ENCODE measurements at regions not wholly inside any gene's neighbourhood (a gene's known extent, or its start where the extent isn't known, plus 50 kb on each side); places are given as distances from the start of the nearest gene placed in this dataset.
"Not testable (repeated sequence)": the region's sequence is repeated elsewhere in the genome, so short reads cannot be mapped to it uniquely, and the experiment has no call there.

DNA sequence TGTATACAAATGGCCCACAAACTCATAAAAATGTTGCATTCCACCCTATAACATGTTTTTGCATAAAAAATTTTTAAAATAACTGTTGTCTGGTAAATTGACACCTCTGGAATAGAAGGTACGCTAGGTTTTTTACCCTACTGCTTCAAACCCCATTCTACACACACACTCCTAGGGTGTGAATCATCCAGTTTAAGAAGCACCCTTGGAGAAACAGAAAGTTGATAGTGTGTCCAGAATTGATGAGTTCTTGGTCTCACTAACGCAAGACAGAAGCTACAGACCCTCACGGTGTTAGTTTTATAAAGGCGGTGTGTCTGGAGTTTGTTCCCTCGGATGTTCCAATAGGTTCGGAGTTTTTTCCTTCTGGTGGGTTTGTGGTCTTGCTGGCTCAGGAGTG, 158.5 kb downstream of the KLRB1 start:
- no peak for FAIRE-seq

DNA sequence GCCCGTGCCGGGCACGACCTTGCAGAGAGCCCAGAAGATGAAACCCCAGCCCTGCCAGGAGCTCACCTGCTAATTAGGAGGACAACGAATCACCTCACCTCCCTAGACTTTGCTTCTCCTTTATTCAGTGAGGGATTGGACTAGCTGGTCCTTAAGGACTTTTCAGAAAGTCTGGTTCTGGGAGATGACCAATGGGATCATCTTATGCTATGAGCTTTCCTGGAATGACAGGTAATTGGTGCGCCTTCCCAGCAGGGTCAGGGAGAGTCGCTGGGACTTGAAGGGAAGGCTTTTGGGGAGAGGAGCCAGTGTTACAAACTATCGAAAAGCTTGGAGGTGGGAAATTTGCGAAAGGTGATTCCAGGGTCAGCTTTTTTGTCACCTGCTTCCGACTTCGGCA, 159.1 kb downstream of the KLRB1 start:
- FAIRE-seq: not testable (repeated sequence)

DNA sequence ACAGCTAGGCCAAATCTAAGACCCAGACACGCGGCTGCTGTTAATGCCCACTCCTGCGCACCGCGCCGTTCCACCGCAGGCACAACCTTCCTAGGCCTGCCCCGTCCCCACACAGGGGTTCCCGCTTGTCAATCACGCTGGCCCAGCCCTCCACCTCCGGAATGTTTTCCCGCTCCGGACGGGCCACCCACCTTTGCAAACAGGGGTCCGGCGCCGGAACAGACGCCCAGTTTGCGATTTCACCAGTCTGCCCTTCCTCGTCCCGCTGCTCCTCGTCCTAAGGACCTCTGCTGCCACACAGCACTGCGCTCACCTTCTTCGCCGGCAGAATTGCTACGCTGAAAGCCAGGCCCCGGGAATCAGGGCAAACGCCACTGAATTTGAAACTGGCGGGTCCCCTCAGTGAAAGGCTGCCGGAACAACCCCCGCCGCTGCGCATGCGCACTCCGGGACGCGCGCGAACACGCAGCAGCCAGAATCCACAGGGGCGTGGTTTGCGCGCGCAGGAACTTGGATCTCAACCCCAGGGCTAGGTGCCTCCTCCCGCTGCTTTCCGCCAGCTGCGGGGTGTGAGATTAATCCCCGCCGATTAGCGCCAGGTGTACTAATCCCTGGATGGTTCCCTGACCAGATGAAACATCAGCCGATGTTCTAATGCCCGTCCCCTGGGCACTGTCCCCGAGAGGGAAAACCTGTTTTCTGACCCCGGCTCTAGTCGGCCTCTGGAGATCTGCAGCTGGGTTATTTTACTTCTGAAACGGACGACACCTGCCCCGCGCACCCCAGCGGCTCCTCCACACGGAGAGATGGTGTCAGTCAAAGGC, 159.7 kb downstream of the KLRB1 start:
- not testable (repeated sequence) for FAIRE-seq

- not testable (repeated sequence) for FAIRE-seq
These were observed 160.6 kb downstream of the KLRB1 start for GRCh38 chr12:9446883-9447761.

DNA sequence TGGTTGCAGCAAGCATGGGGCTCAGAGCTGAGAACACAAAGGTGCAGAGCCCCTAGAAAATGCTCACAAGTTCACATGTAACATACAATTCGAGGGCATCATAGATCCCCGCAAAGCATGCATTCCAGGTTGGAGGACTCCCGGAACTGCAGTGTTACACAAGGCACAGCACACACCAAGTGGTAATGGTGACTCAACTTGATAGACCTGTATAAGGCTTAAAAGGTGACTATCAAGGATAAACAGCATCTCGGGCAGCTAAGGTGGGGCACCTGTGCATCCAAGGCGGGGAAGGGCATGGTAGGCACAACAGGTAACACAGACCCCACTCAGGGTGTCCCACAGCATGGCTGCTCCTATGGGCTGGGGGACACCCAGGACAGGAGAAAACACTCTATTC, 167.3 kb downstream of the KLRB1 start:
- FAIRE-seq: not testable (repeated sequence)

GRCh38 chr12:9435682-9436081, 172.0 kb downstream of the KLRB1 start:
- not testable (repeated sequence) for FAIRE-seq

DNA sequence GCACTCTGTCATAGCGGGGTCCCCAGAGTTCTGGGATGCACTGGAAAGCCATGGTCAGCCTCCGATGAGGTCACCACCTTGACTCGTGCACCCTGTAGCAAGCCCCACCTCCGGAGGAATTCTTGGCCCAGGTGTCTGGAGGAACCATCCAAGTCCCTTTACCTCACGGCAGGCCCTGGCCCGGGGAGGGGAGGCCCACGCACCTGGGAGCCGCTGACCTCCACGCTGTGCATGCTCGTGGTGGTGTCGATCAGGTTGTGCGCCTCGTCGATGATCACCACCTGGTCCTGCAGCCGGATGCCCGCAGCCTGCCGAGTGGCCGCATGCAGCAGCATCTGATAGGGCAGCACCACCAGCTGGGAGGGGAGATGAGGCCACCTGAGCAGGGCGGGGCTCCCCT, 177.3 kb downstream of the KLRB1 start:
- not testable (repeated sequence) for FAIRE-seq

GRCh38 chr12:9428856-9429255, 178.9 kb downstream of the KLRB1 start:
- not testable (repeated sequence) for FAIRE-seq

GRCh38 chr12:9425429-9425828, 182.3 kb downstream of the KLRB1 start:
- FAIRE-seq: not testable (repeated sequence)

GRCh38 chr12:9424175-9424740, 183.5 kb downstream of the KLRB1 start:
- FAIRE-seq: not testable (repeated sequence)

DNA sequence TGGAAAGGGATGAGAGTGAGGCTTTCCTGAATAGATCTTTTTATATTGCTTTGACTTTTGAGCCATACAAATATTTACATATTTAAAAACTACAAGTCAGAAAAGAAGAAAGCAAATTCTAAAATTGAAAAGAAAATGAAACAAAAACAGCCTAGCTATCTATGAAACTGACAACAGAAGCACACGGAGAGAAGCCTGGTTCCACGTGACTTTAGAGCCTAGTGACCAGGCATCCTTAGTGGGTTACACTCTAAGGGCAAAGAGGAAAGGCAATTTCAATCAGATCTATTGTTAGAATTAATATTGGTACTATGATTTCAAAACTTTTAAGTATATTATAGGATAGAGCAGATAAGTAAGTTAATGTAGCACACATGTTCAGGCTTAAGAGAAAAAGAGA, 185.0 kb downstream of the KLRB1 start:
- FAIRE-seq: not testable (repeated sequence)

- not testable (repeated sequence) for FAIRE-seq
These were observed 186.1 kb downstream of the KLRB1 start for GRCh38 chr12:9421520-9422086.

GRCh38 chr12:9420817-9421519, 186.7 kb downstream of the KLRB1 start:
- FAIRE-seq: not testable (repeated sequence)

DNA sequence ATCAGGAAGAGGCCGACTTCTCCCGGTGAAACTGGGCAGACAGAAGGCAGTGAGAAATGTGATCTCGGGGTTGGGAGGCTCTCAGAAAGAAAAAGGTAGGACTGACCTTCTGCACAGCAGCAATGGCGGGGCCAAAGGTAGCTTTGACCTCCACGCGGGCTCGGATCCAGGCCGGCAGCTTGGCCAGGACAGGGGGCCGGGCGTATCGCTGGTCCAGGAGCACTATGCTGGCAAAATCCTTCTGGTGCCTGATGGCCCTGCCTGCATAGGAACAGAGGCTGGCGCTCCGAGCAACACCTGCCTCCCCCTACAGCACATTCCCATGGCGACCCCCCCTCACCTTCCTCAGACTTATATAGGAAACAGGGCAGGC, 189.1 kb downstream of the KLRB1 start:
- FAIRE-seq: not testable (repeated sequence)

DNA sequence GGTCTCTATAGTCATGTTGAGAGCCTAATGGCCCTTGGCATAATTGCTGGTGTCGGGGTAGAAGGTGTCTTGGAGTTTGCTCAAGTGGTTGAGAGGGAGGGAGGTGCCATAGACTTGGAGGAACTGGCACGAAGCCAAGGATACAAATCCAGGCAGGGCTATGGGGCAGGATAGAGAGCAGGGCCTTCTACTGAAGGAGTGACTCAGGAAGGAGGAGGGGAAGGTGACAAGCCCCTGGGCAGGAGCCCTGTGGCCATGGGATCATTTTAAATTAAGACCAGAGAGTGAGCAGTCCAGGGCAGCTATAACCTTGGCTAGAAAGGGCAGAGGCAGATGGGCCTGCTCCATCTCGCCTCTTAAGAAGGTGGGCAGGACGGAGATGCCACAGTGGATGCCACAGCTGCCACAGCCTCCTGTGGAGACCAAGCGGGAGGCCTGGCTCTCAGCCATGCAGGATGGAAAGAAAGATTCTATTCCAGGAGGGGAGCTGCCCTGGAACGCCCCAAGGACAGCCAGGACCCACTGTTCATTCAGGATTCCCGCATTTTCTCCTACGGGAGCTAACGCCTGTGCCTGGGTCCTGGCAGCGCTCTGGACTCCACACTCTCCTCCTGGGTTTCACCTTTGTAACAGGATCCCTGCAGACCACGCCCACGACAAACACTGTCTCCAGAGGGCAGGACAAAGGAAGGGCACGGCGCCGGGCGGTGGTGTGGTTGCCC, 189.6 kb downstream of the KLRB1 start:
- FAIRE-seq: not testable (repeated sequence)

- not testable (repeated sequence) for FAIRE-seq
These were observed 190.4 kb downstream of the KLRB1 start for GRCh38 chr12:9417341-9417740.

DNA sequence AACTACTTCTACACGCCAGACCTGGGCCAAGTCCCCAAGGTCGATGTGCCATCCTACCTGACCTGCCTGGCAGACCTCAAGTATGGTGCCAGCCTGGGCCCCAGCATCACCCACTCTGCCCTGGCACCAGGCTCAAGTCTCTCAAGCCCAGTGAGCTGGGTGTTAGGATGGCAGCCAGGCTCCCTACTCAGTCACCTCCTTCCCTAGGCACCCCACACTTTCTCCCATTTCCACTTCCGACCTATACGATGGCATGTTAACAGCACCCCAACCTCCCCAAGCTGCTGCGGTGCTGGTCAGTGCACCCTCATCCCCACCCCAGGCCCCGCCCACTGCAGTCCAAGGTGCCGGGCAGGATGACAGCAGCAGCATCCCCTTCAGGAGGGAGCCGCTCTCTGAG, 191.4 kb downstream of the KLRB1 start:
- FAIRE-seq: not testable (repeated sequence)

DNA sequence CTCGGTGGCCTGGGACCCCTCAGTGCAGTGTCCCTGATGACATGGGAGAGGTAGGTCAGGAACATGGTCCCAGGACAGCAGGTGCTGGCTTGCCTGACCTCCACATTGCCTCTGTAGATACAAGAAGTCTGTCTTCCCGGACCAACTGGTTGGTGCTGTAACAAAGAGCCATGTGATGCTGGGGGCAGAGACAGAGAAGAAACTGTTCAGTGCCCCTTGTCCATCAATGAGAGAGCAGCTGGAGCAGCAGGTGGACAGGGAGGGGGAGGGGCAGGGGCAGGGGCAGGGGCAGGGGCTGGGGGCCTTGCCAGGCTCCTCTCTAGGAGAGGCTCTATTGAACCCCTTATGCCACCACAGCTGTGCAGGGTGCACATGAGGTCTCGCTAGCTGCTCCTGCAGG, 191.8 kb downstream of the KLRB1 start:
- FAIRE-seq: not testable (repeated sequence)

GRCh38 chr12:9413862-9414261, 193.9 kb downstream of the KLRB1 start:
- not testable (repeated sequence) for FAIRE-seq

DNA sequence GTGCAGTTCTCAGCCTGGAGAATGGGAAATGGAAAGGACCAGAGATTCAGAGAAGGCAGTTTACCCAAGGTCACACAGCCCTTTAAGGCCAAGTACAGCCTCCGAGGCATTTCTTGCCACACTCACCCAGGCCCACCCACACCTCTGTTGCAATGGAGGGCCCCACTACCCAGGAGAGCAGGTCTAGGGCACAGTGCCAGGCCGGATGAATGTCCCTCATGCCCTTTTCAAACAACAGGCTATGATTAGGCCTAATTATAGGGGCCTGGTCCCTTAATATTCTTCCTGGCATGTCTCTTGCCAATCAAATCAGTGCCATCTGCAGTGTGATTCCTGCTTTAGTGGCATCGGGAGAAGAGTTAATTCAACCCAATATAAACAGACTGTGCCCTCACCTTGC, 195.3 kb downstream of the KLRB1 start:
- FAIRE-seq: not testable (repeated sequence)

GRCh38 chr12:9411616-9412268, 196.0 kb downstream of the KLRB1 start:
- not testable (repeated sequence) for FAIRE-seq
